Left ventricle myocardium inferior (tissue), 1 donor: ENCODE measurements at regions not wholly inside any gene's neighbourhood (a gene's known extent, or its start where the extent isn't known, plus 50 kb on each side); places are given as distances from the start of the nearest gene placed in this dataset.
"Not testable (repeated sequence)": the region's sequence is repeated elsewhere in the genome, so short reads cannot be mapped to it uniquely, and the experiment has no call there.

Experiments
- DNase-seq: peaks from one replicate; pipeline ENCODE4 v3.0.0-alpha.2; 2020
- H3K27ac ChIP-seq: fragments of 200-600 bp; replicated peaks from 2 replicates; pipeline ENCODE4 v1.8.0; 2021
- H3K27me3 ChIP-seq: fragments of 200-600 bp; 2 replicates; pipeline ENCODE4 v1.8.0; 2021; ENCODE audit warnings: low read depth
- H3K36me3 ChIP-seq: fragments of 200-600 bp; 2 replicates; pipeline ENCODE4 v1.8.0; 2021
- H3K4me1 ChIP-seq: fragments of 200-600 bp; 2 replicates; pipeline ENCODE4 v1.8.0; 2021
- H3K4me3 ChIP-seq: fragments of 200-600 bp; 2 replicates; pipeline ENCODE4 v1.8.0; 2021; ENCODE audit warnings: mild to moderate bottlenecking, moderate library complexity
- H3K9me3 ChIP-seq: fragments of 200-600 bp; replicated peaks from 2 replicates; pipeline ENCODE4 v1.8.0; 2021
- intact Hi-C: fragments of 100-400 bp; cut with micrococcal nuclease; formaldehyde crosslinking; loops from one replicate; pipeline ENCODE4 v1.11.0; 2022
- TF ChIP-seq, protein P1 (sequence below): fragments of 200-600 bp; IDR thresholded peaks from 2 replicates; pipeline ENCODE4 v1.8.0; 2021; ENCODE audit warnings: antibody characterized with exemption, mild to moderate bottlenecking, borderline replicate concordance
- donor health status: DM: no; HTN: yes; CAD: no; lungs with severe emphysema.

DNA sequence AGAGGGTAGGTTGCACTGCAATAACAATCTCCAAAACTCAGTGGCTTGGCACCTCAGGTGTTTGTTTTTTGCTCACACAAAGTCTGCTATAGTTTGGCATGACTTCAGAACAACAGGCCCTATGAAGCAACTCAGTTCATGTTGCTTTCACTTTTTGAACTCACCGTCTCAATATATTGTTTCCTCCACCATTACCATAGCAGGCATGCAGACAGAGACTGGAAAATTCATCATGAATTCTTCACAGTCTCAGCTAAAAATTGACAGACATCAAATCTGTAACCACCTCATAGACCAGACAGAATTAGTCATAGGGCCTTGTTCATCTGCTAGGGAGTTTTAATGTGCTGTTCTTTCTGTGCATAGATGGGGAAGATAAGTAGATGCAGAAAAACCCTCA lies 161.4 kb upstream of the POU1F1 start:
- no peak for DNase-seq
- Histone ChIP-seq H3K9me3 (no peaks in the 10 kb centered on the region), H3K4me1 (no peaks in the 10 kb centered on the region), H3K4me3 (no peak overlapping the region), H3K36me3 (no peaks in the 10 kb centered on the region), H3K27ac (no peak overlapping the region), H3K27me3 (no peaks in the 10 kb centered on the region)
- intact Hi-C loops: no loop called here
- TF ChIP-seq, protein P1, sequence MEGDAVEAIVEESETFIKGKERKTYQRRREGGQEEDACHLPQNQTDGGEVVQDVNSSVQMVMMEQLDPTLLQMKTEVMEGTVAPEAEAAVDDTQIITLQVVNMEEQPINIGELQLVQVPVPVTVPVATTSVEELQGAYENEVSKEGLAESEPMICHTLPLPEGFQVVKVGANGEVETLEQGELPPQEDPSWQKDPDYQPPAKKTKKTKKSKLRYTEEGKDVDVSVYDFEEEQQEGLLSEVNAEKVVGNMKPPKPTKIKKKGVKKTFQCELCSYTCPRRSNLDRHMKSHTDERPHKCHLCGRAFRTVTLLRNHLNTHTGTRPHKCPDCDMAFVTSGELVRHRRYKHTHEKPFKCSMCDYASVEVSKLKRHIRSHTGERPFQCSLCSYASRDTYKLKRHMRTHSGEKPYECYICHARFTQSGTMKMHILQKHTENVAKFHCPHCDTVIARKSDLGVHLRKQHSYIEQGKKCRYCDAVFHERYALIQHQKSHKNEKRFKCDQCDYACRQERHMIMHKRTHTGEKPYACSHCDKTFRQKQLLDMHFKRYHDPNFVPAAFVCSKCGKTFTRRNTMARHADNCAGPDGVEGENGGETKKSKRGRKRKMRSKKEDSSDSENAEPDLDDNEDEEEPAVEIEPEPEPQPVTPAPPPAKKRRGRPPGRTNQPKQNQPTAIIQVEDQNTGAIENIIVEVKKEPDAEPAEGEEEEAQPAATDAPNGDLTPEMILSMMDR: no peak

DNA sequence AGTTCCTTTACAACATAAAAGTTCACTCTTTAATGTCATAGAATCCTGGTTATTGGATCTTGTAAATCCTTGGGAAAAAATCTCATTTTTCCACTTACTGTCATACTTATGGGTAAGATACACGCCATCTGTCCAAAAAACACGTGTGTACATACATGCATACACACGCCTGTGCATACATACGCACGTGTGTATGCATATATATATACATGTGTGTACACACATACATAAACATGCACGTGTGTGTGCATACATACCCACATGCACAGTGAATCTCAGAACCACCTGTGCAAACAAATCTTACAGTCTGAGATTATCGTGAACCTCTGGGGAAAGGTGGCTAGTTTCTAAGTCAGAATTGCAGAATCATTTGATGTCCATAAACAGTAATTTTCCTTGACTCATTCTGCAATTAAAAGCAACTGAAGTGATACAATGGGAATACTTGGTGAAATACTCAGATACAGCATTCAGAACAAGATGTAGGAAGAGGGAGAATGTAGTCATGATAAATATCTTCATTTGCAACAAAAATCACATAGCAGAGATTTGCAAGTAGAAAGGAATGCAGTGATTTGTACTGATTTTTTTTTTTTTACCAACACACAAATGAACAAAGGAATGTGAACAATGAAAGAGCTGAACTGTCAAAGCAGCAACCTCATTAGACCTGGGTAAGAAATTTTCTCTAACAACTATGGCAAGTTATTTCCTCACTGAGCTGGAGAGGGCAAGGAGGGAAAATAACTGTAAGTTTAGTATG lies 160.6 kb upstream of the POU1F1 start:
- DNase-seq: no peak
- intact Hi-C loops: no loop called here
- Histone ChIP-seq H3K36me3 (no peaks in the 10 kb centered on the region), H3K27ac (no peak overlapping the region), H3K27me3 (no peaks in the 10 kb centered on the region), H3K9me3 (no peaks in the 10 kb centered on the region), H3K4me1 (no peaks in the 10 kb centered on the region), H3K4me3 (no peak overlapping the region)
- TF ChIP-seq, protein P1: no peak

DNA sequence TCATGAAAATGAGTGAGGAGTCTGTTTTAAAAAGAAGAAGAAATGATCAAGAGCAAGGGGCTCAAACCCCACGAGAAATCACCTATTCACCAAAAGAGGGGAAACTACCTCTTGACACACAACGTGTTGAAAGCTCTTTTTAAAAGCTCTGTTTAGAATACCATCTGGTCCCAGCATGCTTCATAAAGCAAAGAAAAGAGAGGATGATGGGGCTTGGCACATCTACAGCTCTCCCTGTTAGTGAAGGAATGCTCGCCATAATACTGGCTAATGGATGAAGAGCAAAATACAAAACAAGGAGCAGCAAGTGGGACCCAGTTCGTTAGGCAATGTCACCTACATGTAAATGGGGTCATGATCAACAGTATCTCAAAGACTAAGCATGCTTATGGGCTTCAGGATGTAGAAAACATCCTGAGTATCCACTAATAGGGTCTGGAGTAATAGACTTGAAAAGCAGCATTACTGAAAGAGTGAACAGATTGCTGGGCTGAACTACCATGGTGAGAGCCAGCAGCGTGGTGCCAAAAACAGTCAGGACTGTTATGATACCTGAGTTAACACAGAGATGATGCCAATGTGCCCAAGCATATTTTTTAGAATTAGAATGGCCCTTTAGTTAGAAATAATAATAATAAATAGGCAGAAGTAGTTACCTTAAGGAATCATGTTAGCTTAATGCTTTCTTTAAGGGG lies 159.7 kb upstream of the POU1F1 start:
- no peaks in the 10 kb centered on the region for H3K36me3 ChIP-seq
- H3K27ac ChIP-seq: no peak overlapping the region
- intact Hi-C loops: no loop called here

DNA sequence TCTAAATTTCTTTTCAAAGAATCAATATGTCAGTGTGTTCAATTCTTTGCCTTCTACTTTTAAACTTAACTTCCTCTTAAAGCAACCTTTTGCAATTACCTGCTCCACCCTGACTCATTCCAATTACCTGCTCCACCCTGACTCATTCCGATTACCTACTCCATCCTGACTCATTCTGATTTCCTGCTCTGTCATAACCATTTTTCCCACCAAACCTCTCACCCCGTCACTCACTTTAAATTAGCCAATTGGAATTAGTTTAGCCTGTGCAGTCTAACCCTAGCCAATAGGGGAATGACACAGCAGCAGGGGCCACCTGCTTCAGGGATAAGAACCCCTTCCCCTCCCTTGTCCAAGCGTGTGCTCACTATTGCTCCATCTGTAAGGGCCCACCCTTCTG lies 157.1 kb upstream of the POU1F1 start:
- H3K4me1 ChIP-seq, intact Hi-C loops, H3K27ac ChIP-seq, H3K9me3 ChIP-seq, H3K27me3 ChIP-seq, H3K4me3 ChIP-seq, H3K36me3 ChIP-seq, DNase-seq: not testable (repeated sequence)

More for the DNA sequence above, 159.7 kb upstream of the POU1F1 start:
- DNase-seq: no peak
- TF ChIP-seq, protein P1: no peak
- no peaks in the 10 kb centered on the region for H3K4me1 ChIP-seq
- no peaks in the 10 kb centered on the region for H3K27me3 ChIP-seq
- H3K4me3 ChIP-seq: no peak overlapping the region
- no peaks in the 10 kb centered on the region for H3K9me3 ChIP-seq

DNA sequence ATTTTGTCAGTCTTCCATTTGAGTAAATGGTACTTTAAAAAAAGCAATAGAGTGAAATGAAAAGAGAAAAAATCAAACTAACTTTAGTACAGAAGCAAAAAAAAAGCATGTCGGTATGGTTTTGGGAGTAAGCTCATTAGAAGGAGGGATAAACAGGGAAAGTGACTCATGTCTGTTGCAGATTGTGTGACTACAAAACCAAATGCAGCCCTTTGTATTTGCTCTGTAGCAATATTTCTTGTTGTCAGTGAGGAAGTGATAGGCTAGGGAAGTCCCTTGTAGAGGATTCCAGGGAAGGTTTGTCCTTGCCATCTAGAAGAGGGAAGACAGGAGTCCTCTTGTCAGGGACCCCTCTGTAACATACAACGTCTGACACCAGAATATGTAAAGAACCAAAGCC lies 150.5 kb upstream of the POU1F1 start:
- intact Hi-C loops: no loop called here
- TF ChIP-seq, protein P1: no peak
- Histone ChIP-seq H3K9me3 (no peaks in the 10 kb centered on the region), H3K27ac (no peak overlapping the region), H3K27me3 (no peaks in the 10 kb centered on the region), H3K4me3 (no peak overlapping the region), H3K36me3 (no peaks in the 10 kb centered on the region), H3K4me1 (no peaks in the 10 kb centered on the region)
- DNase-seq: no peak

DNA sequence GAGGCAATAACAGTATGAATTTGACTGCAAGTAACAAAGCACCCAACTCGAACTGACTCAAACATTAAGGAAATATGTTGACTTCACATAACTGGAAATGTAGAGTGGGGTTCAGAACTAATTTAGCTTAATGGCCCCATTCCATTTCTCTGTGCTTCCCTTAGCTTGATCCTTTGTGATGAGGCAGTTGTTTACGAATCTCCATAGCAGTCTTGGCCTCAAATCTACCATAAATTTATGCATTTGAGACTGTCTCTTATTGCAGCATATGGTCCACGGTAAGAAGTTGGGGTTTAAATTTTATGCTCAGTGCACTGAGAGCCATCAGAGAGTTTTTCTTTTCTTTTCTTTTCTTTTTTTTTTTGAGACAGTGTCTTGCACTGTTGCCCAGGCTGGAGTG lies 148.7 kb upstream of the POU1F1 start:
- Histone ChIP-seq H3K4me3 (no peak overlapping the region), H3K4me1 (no peaks in the 10 kb centered on the region), H3K36me3 (no peaks in the 10 kb centered on the region), H3K27me3 (no peaks in the 10 kb centered on the region), H3K27ac (no peak overlapping the region), H3K9me3 (no peaks in the 10 kb centered on the region)
- no peak for DNase-seq
- intact Hi-C loops: no loop called here
- TF ChIP-seq, protein P1: no peak
